Heart left ventricle (tissue), 16 donors: ENCODE measurements at regions not wholly inside any gene's neighbourhood (a gene's known extent, or its start where the extent isn't known, plus 50 kb on each side); places are given as distances from the start of the nearest gene placed in this dataset.

Experiments used
- ATAC-seq, 4 donors: fragments of 200-7000 bp; cut with Tn5 transposase; one replicate each; pipeline ENCODE4 v1.9.1; 2020 to 2022; ENCODE audit warnings: moderate library complexity in 4 of 4, mild to moderate bottlenecking in 3 of 4, moderate number of reproducible peaks in 1 of 4
- DNase-seq, 5 donors: peaks; one replicate each; pipeline ENCODE4 v3.0.0-alpha.2; 2020
- H3K27ac ChIP-seq, 12 donors: fragments of 200-600 bp; sonication (generic) in 4 of 12; one replicate each; pipeline versions ENCODE4 v1.5.0 to v1.8.0; 2016 to 2022; ENCODE audit warnings: mild to moderate bottlenecking in 2 of 12
- H3K27me3 ChIP-seq, 9 donors: fragments of 200-600 bp; sonication (generic) in 2 of 9; one replicate each; pipeline versions ENCODE4 v1.5.1 to v1.8.0; 2016 to 2022; ENCODE audit warnings: mild to moderate bottlenecking in 3 of 9
- H3K36me3 ChIP-seq, 9 donors: fragments of 200-600 bp; sonication (generic) in 2 of 9; one replicate each; pipeline versions ENCODE4 v1.5.0 to v1.8.0; 2018 to 2022; ENCODE audit warnings: mild to moderate bottlenecking in 2 of 9
- H3K4me1 ChIP-seq, 12 donors: fragments of 200-600 bp; sonication (generic) in 4 of 12; one replicate each; pipeline versions ENCODE4 v1.5.0 to v1.8.0; 2016 to 2022; ENCODE audit warnings: mild to moderate bottlenecking in 3 of 12
- H3K4me3 ChIP-seq, 12 donors: fragments of 200-600 bp; sonication (generic) in 4 of 12; one replicate each; pipeline versions ENCODE4 v1.5.0 to v1.8.0; 2017 to 2022; ENCODE audit warnings: mild to moderate bottlenecking in 9 of 12, moderate library complexity in 4 of 12
- H3K9me3 ChIP-seq, 12 donors: fragments of 200-600 bp; sonication (generic) in 4 of 12; one replicate each; pipeline versions ENCODE4 v1.5.0 to v1.8.0; 2016 to 2022; ENCODE audit warnings: mild to moderate bottlenecking in 1 of 12
- POLR2A ChIP-seq, 2 donors: fragments of 450-650 bp; IDR thresholded peaks; one replicate each; pipeline ENCODE4 v1.6.1; 2017; ENCODE audit warnings: antibody characterized with exemption in 2 of 2, mild to moderate bottlenecking in 2 of 2, moderate library complexity in 2 of 2
- WGBS, 4 donors: extraction: QIAGEN DNeasy Blood & Tissue Kit in 2 of 4; methylation state at CpG; one replicate each; pipeline versions ENCODE4 v1.1.5 to v1.1.7; 2013 to 2018; 5-methylcytosine and 5-hydroxymethylcytosine counted together
- intact Hi-C, 10 donors: fragments of 100-400 bp; cut with DNase I; formaldehyde crosslinking; loops; one replicate each; pipeline versions ENCODE4 v1.11.1 to v1.14.2; 2022
- TF ChIP-seq, protein P1 (sequence below), 12 donors: fragments of 200-600 bp; sonication (generic) in 4 of 12; IDR thresholded peaks; one replicate each; pipeline versions ENCODE4 v1.5.0 to v1.8.0; 2018 to 2022; ENCODE audit warnings: antibody characterized with exemption in 12 of 12, mild to moderate bottlenecking in 5 of 12
- donor health status: ischemic (EF 13 %, LVEDD 7.1; RV severe dilation, severe dysfunction).
- donor health status: healthy with polysubstance abuse.
- donor health status: DM: no; HTN: yes; CAD: no.
- donor health status: DM: no; HTN: no; CAD: no.
- donor health status: ischemic (EF 25% LVEDD 6.9; RV normal size, moderate dysfunction).
- donor health status: ischemic (EF 25% LVEDD 5.7; RV mildly dilated, moderate dysfunction).
- donor health status: healthy.
- donor health status: DM: yes; HTN: yes; CAD: no.
- donor health status: ischemic (EF 35%, LVEDD 5.7; RV mildly dilated, moderate dysfunction).
- donor health status: nonischemic (EF 11% LVEDD 7.7; RV severe dilation, severe dysfunction).
- donor health status: DM: yes; HTN: yes; CAD: no.
- donor health status: PGD.
- donor health status: ischemic (EF 29% LVEDD 5.4; RV normal size, mild dysfunction).
- donor health status: nonischemic (EF 23%, LVEDD 6.1; RV moderate dilation, normal function).

DNA sequence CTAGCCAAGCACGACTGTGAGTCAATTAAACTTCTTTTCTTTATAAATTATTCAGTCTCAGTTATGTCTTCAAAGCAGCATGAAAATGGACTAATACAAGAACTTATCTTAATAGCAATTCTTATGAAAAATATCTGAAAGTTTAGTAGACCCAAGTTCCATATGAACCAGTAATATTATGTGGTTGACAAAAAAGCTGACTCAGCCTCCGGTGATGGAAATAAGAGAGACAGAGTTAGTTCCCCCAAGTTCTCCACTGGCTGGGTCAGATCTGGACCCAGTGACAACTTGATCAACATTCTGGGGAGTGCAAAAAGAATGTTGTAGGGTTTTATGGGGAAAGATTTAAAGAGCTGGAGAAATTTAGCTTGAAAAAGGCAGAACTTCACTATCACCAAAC, 72.5 kb upstream of the DNAH14 start:
- no peak for DNase-seq
- Histone ChIP-seq H3K27ac (no peak overlapping the region), H3K9me3 (no peaks in the 10 kb centered on the region), H3K4me1 (no peaks in the 10 kb centered on the region), H3K36me3 (no peaks in the 10 kb centered on the region), H3K4me3 (no peak overlapping the region), H3K27me3 (peaks cover 0 to 12% (median 0%) of the 10 kb centered on the region in 9 donors)
- WGBS, 4 donors, result 72 to 95% (median 94%) methylated on average over 2 of the region's 2 CpGs
- TF ChIP-seq, protein P1, sequence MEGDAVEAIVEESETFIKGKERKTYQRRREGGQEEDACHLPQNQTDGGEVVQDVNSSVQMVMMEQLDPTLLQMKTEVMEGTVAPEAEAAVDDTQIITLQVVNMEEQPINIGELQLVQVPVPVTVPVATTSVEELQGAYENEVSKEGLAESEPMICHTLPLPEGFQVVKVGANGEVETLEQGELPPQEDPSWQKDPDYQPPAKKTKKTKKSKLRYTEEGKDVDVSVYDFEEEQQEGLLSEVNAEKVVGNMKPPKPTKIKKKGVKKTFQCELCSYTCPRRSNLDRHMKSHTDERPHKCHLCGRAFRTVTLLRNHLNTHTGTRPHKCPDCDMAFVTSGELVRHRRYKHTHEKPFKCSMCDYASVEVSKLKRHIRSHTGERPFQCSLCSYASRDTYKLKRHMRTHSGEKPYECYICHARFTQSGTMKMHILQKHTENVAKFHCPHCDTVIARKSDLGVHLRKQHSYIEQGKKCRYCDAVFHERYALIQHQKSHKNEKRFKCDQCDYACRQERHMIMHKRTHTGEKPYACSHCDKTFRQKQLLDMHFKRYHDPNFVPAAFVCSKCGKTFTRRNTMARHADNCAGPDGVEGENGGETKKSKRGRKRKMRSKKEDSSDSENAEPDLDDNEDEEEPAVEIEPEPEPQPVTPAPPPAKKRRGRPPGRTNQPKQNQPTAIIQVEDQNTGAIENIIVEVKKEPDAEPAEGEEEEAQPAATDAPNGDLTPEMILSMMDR (IDR thresholded peaks at IDR 0.05), result no peak
- no peak for TF ChIP-seq POLR2A (IDR thresholded peaks at IDR 0.05)
- no peak for ATAC-seq
- intact Hi-C loops, result loop anchor here in 1 of 10 donors (10.0 kb wide), 1 partner anchor 212 kb away; no protein-coding TSS in a partner anchor

DNA sequence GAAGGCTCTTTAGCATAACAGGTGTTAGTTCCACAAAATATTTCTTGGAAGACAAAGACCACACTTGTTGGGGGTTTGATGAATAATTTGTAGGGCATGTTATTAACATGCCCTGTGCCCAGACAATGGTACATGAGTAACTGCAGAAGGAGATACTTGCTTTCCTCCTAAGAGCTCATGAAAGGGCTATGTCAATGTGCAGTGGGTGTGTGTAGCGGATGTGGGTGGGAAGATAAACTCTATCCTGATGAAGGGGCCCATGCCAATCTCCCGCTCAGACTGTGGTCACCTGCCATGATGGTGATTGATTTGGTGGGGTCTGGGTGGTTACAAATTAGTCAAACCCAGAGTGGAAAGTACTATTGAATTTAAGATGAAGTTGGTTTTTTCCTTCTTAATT, 69.8 kb upstream of the DNAH14 start:
- intact Hi-C loops, result loop anchor here in 1 of 10 donors (10.0 kb wide), 1 partner anchor 215 kb away; no protein-coding TSS in a partner anchor
- H3K4me1 ChIP-seq, result no peaks in the 10 kb centered on the region
- H3K9me3 ChIP-seq, result no peaks in the 10 kb centered on the region
- no peak overlapping the region for H3K4me3 ChIP-seq
- H3K27ac ChIP-seq, result no peak overlapping the region
- peaks cover 0 to 12% (median 0%) of the 10 kb centered on the region in 9 donors for H3K27me3 ChIP-seq
- TF ChIP-seq, protein P1 (IDR thresholded peaks at IDR 0.05), result no peak
- TF ChIP-seq POLR2A (IDR thresholded peaks at IDR 0.05), result no peak
- ATAC-seq (no peak), DNase-seq (no peak)
- H3K36me3 ChIP-seq, result no peaks in the 10 kb centered on the region
- 68 to 88% (median 82%) methylated on average over 2 of the region's 2 CpGs for WGBS, 4 donors

DNA sequence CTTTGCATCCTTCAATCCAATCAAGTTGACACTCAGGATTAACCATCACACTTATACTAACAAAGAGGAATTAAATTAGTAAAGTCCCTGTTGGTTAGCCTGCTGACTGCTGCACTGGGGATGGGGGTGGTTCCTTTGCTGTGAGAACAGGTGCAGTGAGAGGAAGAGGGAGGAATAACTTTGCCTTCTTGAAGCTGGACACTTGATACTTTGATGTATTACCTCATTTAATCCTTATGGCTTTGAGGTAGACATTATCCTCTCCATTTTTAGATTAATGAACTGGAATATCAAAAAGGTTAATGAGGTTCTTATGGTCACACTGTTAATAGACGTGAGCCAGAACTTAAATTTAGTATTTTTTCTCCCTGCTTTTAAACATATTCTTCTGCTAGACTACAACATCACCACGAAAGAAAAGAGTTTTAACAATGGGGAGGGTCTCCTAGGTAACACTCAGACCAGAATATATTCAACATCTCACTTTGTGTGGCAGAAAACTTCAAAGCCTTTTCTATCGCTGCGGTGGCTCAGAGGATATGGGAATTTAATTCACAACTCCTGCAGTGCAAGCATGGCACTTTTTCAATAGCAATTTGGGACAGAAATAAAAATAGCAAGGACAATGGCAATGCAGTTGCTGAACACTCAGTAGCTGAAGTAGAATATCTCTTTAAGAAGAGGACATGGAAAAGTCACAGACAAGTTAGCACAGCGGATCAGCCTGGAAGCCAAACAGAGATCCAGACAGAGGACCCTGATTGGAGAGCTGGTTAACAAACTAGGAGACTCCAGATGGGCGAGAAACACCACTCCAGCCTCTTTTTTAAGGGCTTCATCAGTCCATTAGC, 68.8 kb upstream of the DNAH14 start:
- no peak overlapping the region for H3K27ac ChIP-seq
- intact Hi-C loops, result no loop called here
- H3K36me3 ChIP-seq, result no peaks in the 10 kb centered on the region
- H3K9me3 ChIP-seq, result peaks cover 0 to 5% (median 0%) of the 10 kb centered on the region in 12 donors
- WGBS, 4 donors, result 59 to 65% (median 60%) methylated on average over 6 of the region's 6 CpGs
- no peaks in the 10 kb centered on the region for H3K4me1 ChIP-seq
- ATAC-seq (no peak), DNase-seq (no peak)
- TF ChIP-seq, protein P1 (IDR thresholded peaks at IDR 0.05), result no peak
- no peak for TF ChIP-seq POLR2A (IDR thresholded peaks at IDR 0.05)
- H3K4me3 ChIP-seq, result no peak overlapping the region
- peaks cover 0 to 10% (median 0%) of the 10 kb centered on the region in 9 donors for H3K27me3 ChIP-seq

DNA sequence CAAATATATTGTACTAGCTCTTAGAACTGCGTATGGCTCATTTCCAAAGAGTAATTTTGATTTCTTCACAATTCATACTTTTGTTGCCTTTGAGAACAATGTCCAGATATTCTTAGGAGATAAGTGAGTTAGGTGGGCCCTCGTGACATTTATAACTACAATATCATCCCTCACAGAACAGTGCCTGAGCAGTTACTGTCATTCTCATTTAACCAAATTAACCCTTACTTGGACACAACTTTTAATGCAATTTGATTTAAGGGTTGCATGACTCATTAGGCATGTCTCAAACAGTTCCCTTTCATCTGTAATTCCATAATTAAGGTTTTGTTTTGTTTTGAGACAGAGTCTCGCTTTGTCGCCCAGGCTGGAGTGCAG, 68.1 kb upstream of the DNAH14 start:
- Histone ChIP-seq H3K9me3 (peaks cover 0 to 11% (median 0%) of the 10 kb centered on the region in 12 donors), H3K27me3 (peaks cover 0 to 10% (median 0%) of the 10 kb centered on the region in 9 donors), H3K27ac (no peak overlapping the region), H3K36me3 (no peaks in the 10 kb centered on the region), H3K4me1 (no peaks in the 10 kb centered on the region), H3K4me3 (no peak overlapping the region)
- intact Hi-C loops, result no loop called here
- ATAC-seq, result no peak
- DNase-seq, result no peak
- TF ChIP-seq, protein P1 (IDR thresholded peaks at IDR 0.05), result no peak
- no peak for TF ChIP-seq POLR2A (IDR thresholded peaks at IDR 0.05)
- WGBS, 4 donors, result 62 to 73% (median 64%) methylated on average over 4 of the region's 4 CpGs
